ENCODE measurements at regions not wholly inside any gene's neighbourhood (a gene's known extent, or its start where the extent isn't known, plus 50 kb on each side); places are given as distances from the start of the nearest gene placed in this dataset.

DNA sequence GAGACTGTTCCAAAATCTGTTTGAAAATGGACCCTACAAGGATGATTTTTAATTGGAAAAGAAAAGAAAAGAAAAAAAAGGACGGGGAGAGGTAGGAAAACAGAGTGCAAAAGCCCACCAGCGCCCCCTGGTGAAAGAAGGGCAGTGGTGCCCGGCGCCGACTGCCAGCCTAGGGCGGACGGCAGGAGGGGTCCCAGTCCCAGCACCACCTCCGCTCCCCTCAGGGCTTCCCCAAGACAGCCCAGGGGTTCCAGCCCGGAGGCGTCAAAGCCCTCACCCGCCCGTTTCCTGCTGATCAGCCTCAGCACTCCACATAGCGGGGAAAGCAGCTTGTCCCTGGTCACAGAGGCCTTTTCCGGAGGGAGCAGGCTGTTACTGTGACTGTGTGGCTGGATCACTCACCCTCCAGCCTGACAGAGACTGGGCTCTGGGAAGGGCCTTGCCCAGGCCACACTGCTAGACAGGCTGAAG is 213.9 kb downstream of the TFCP2L1 start:
- Histone ChIP-seq H3K4me1 (replicated peaks; ENCODE audit: insufficient read depth) (peaks cover 14% of the 10 kb centered on the region; the same call in 1 of the 2 replicates), H3F3A (ENCODE audit: insufficient read depth, low read depth) (peaks cover 13% of the 10 kb centered on the region; the same call in 1 of the 2 replicates), H3K27me3 (ENCODE audit: insufficient read depth, low read depth) (peaks cover 17% of the 10 kb centered on the region), H3K79me2 (ENCODE audit: low read depth) (no peaks in the 10 kb centered on the region), H3K27ac (no peak overlapping the region), H3K9me3 (ENCODE audit: insufficient read depth, low read depth) (no peaks in the 10 kb centered on the region), H3K4me2 (no peak overlapping the region), H3K9me2 (ENCODE audit: insufficient read depth) (no peaks in the 10 kb centered on the region), H3K36me3 (ENCODE audit: low read depth) (no peaks in the 10 kb centered on the region), H3K4me3 (no peak overlapping the region), H2AFZ (no peak overlapping the region), H4K20me1 (ENCODE audit: insufficient read depth) (no peaks in the 10 kb centered on the region)
- ChIA-PET CTCF (interaction anchor here (0.7 to 1.3 kb wide), 6 partner anchors 9 to 634 kb away, joined by 3 to 9 read pairs (median 5); no protein-coding TSS in a partner anchor), POLR2A (ENCODE audit: unreplicated experiment) (no interaction called here)
- BruUV-seq (replicated peaks): no TSS peak
- TF ChIP-seq CTCF (conservative IDR thresholded peaks at IDR 0.05) (peak; percentile 98), EZH2 (IDR thresholded peaks at IDR 0.05; ENCODE audit: low read depth) (no peak)
- peak in 1 of 2 experiments; percentile 84 for DNase-seq
- intact Hi-C loops (cut with micrococcal nuclease; ENCODE audit: unreplicated experiment): loop anchor here (1.0 to 5.0 kb wide), 3 partner anchors 134 to 376 kb away; no protein-coding TSS in a partner anchor

DNA sequence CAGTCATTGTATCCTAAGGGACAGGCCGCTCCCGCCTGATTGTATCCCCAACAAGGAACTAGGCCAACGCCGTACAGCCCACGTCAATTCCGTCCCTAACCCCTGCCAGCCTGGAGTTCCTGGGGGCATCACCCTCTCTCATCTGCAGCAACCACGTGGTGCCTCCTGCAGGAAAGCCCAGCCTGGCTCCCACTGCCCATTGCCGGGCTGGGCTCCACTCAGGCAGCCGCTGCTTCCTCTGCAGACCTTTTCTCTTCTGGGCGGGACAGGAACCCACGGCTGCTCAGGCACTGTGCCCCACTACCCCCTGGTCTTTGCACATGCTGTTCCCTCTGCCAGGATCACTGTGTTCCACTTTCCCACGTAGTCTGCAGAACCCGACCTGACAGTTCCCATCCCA is 212.2 kb downstream of the TFCP2L1 start:
- Histone ChIP-seq H3K4me3 (no peak overlapping the region), H3K36me3 (ENCODE audit: low read depth) (no peaks in the 10 kb centered on the region), H3K9me2 (ENCODE audit: insufficient read depth) (no peaks in the 10 kb centered on the region), H3K4me2 (no peak overlapping the region), H3K79me2 (ENCODE audit: low read depth) (no peaks in the 10 kb centered on the region), H3K4me1 (replicated peaks; ENCODE audit: insufficient read depth) (peaks cover 16% of the 10 kb centered on the region; the same call in 1 of the 2 replicates), H3K27me3 (ENCODE audit: insufficient read depth, low read depth) (no peaks in the 10 kb centered on the region; the same call in 1 of the 2 replicates), H3K27ac (no peak overlapping the region), H4K20me1 (ENCODE audit: insufficient read depth) (no peaks in the 10 kb centered on the region), H3F3A (ENCODE audit: insufficient read depth, low read depth) (peaks cover 19% of the 10 kb centered on the region; the same call in 1 of the 2 replicates), H3K9me3 (ENCODE audit: insufficient read depth, low read depth) (no peaks in the 10 kb centered on the region), H2AFZ (no peak overlapping the region)
- intact Hi-C loops (cut with micrococcal nuclease; ENCODE audit: unreplicated experiment): loop anchor here (5.0 kb wide), 1 partner anchor 135 kb away; no protein-coding TSS in a partner anchor
- POLR2A ChIA-PET (ENCODE audit: unreplicated experiment): interaction anchor here (0.6 kb wide), 1 partner anchor 29 kb away, joined by 4 read pairs; no protein-coding TSS in a partner anchor
- no peak for TF ChIP-seq EZH2 (IDR thresholded peaks at IDR 0.05; ENCODE audit: low read depth)
- TF ChIP-seq CTCF (conservative IDR thresholded peaks at IDR 0.05): no peak
- no peak for DNase-seq
- CTCF ChIA-PET: no interaction called here
- BruUV-seq (replicated peaks): no TSS peak

DNA sequence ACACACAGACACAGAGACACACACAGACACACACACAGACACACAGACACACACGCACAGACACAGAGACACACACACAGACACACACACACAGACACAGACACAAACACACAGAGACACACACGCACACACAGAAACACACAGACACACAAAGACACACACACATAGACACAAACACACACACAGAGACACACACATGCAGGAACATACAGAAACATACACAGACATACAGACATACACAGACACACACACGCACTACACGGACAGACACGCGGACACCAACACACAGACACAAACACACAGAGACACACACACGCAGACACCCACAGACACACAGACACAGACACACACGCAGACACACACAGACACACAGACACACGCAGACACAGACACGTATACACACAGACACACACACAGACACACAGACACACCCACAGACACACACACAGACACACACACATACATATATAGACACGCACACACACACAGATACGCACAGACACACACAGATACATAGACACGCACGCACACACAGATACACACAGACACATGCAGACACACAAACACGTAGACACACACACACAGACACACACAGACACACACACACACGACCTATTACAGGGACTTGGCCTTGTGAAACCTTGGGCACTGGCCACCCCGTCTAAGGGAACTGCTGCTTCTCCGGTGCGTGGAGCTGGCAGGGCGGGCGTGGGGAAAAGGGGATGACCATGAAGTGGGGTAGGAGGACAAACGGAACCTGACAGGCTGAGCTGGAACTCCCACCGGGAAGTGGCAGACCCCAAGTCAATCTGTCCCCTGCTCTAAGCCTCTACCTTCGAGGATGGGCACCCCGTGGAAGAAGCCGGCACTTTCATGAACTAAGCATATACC is 211.4 kb downstream of the TFCP2L1 start:
- no peak overlapping the region for H3K4me3 ChIP-seq
- H3K4me2 ChIP-seq: peak overlapping the region; percentile 69; the same call in 1 of the 2 replicates
- ChIA-PET CTCF (interaction anchor here (0.7 to 1.2 kb wide), 2 partner anchors 13 to 386 kb away, joined by 6 to 15 read pairs; no protein-coding TSS in a partner anchor), POLR2A (ENCODE audit: unreplicated experiment) (interaction anchor here (0.5 kb wide), 1 partner anchor 383 kb away, joined by 3 read pairs; no protein-coding TSS in a partner anchor)
- H3K9me3 ChIP-seq (ENCODE audit: insufficient read depth, low read depth): no peaks in the 10 kb centered on the region
- H3K79me2 ChIP-seq (ENCODE audit: low read depth): no peaks in the 10 kb centered on the region
- BruUV-seq (replicated peaks): no TSS peak
- no peaks in the 10 kb centered on the region for H3K36me3 ChIP-seq (ENCODE audit: low read depth)
- H3K27ac ChIP-seq: no peak overlapping the region
- no peak for TF ChIP-seq EZH2 (IDR thresholded peaks at IDR 0.05; ENCODE audit: low read depth)
- no peak for TF ChIP-seq CTCF (conservative IDR thresholded peaks at IDR 0.05)
- H3K27me3 ChIP-seq (ENCODE audit: insufficient read depth, low read depth): no peaks in the 10 kb centered on the region; the same call in 1 of the 2 replicates
- no peaks in the 10 kb centered on the region for H4K20me1 ChIP-seq (ENCODE audit: insufficient read depth)
- peaks cover 16% of the 10 kb centered on the region; the same call in 1 of the 2 replicates for H3K4me1 ChIP-seq (replicated peaks; ENCODE audit: insufficient read depth)
- intact Hi-C loops (cut with micrococcal nuclease; ENCODE audit: unreplicated experiment): loop anchor here (5.0 kb wide), 1 partner anchor 136 kb away; no protein-coding TSS in a partner anchor
- peaks cover 19% of the 10 kb centered on the region; the same call in 1 of the 2 replicates for H3F3A ChIP-seq (ENCODE audit: insufficient read depth, low read depth)
- no peaks in the 10 kb centered on the region for H3K9me2 ChIP-seq (ENCODE audit: insufficient read depth)
- H2AFZ ChIP-seq: no peak overlapping the region
- no peak for DNase-seq
